HG02973 (cell line): ENCODE measurements at regions not wholly inside any gene's neighbourhood (a gene's known extent, or its start where the extent isn't known, plus 50 kb on each side); places are given as distances from the start of the nearest gene placed in this dataset.
"Not testable (repeated sequence)": the region's sequence is repeated elsewhere in the genome, so short reads cannot be mapped to it uniquely, and the experiment has no call there.

ENCODE experiments used
- ATAC-seq: cut with Tn5 transposase; IDR thresholded peaks from one replicate; pipeline ENCODE4 v1.9.1; 2021; ENCODE audit warnings: moderate library complexity; ENCODE audit not compliant: unreplicated experiment

DNA sequence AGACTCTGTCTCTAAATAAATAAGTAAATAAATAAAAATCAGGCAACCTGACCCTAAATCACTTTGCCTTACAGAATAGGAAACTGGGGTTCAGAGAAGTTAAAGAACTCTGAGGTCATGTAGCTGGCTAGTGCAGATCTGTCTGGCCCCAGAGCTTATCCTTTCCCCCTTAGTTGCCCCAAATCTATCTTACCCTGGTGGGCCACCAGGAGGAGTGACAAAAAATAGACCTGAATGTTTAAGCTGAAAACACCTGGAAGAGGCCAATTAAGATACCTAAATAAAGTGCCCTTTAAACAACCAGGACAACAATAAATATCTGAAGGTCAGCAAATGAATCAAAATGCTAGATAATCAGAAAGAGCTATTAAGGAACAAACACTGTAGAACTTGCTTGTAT is 59.7 kb downstream of the TEX35 start:
- no peak for ATAC-seq

DNA sequence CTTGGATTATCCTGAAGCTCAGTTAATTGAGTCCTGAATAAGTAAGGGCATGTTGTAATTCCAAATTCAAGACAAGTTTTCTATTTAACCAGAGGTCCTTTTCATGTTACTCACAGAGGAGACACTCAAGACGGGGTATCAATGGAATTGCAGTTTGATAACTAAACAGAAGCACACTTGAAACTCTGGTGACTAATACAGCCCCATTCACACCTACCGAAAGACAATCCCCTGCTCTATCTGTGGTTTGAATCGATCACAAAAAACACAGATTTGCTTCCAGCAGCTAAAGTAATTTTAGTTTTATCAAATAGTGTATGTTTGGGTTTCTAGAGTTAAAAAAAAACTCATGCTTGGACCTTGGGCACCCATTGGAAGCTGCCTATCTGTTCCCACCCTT is 60.4 kb downstream of the TEX35 start:
- peak; percentile 63 for ATAC-seq

DNA sequence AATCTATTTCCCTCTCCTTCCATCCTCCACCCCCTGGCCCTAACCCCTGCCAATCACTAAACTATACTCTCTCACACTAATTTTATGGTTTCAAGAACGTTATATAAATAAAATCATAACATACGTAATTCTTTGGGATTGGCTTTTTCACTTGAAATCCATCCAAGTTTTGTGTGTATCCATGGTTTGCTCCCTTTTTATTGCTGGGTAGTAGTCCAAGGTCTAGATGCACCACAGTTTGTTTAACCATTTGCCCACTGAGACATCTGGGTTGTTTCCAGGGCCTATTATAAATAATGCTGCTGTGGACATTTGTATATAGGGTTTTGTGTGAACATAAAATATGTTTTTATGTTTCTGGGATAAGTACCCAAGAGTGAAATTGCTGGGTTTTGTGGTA is 61.4 kb downstream of the TEX35 start:
- no peak for ATAC-seq

- no peak for ATAC-seq
Observed at GRCh38 chr1:178575611-178576361, 62.9 kb downstream of the TEX35 start.

DNA sequence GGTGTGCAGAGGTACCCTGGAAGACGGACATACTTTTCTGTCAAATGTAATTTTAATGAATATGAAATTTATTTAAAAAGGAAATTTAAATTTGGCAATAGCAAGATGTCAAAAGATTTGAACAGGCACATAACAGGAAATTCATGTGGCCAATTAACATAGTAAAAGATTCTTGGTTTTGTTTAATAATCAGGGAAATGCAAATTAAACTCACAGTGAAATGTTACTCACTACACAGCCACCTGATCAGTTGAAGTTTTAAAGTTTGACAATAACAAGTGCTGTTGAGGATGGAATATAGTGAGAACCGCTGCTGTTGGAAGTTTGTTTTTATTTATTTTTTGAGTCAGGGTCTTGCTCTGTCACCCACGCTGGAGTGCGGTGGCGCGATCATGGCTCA is 63.9 kb downstream of the TEX35 start:
- no peak for ATAC-seq

DNA sequence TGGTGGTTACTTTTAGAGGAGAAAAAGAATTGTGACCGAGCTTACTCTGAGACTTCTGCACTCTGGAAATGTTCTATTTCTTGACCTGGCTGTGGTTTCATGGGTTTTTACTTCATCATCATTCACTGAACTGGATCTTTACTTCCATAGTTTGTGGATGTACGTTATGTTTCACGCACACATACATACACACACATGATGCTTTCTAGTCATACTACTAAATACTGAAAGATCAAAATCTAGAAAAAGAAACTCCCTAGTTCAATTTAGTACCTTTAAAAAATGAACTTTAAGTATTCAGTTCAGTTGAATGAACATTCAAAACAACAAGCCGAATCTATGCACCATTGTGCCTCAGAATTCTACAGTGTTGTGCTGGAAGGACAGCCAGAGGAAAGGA is 65.0 kb downstream of the TEX35 start:
- no peak for ATAC-seq

DNA sequence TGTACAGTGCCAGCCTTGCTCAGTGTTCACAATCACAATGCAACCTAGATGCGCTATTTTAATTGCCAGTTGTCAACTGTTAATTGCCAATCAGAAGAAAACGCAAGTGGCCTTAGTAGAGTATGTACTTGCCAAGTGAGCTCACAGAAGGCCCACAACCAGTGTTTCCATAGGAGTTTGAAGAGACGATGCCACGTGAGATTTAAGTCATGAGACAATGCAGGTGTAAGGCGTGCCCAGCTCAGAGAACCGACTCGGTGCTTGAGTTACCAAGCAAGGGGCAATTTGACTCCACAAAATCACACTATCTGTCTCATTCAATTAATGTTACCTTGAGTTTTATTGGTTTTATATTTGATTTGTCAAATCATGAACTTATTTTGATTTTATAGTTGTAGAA is 65.6 kb downstream of the TEX35 start:
- ATAC-seq, result no peak

GRCh38 chr1:178579095-178579494 is 66.2 kb downstream of the TEX35 start:
- ATAC-seq, result no peak

GRCh38 chr1:178579562-178579961 is 66.7 kb downstream of the TEX35 start:
- ATAC-seq, result peak; percentile 43

DNA sequence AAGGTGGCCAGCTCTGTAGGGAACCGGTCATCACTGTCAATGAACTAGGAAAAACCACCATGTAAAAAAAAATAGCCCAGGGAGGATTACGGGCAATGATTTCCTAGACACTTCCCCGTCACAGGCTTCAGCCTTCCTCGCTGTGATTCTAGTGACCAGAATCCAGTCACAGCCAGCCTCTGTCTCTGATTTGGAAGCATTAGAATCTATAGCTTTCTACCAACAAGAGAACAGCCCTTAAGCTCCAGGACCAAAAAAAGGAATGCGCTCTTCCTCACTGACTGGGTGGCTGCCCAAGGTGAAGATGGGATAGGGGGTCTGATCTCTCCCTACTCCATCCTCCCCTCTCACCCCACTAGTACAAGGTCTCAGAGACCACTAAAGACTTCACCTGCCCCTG is 67.2 kb downstream of the TEX35 start:
- ATAC-seq, result no peak

DNA sequence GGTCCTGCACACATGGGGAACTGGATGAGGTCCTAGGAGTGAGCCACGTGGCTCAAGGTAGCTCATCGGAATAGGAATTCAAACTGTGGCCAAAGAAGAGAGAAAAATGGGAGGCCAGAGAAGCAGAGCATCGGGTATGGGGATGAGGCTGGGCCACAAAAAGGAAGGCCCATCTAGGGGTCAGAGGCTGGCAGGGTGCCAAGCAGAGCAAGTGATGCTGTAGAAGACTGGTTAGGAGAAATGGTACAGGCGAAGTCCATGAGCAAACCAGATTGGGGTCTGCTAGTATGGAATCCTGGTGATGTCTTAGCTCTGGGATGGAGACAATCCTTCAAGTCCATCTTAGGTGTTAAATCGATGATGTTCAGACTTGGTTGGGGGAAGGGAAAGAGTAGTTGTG is 68.0 kb downstream of the TEX35 start:
- ATAC-seq, result no peak

GRCh38 chr1:178581351-178582303 is 68.7 kb downstream of the TEX35 start:
- ATAC-seq, result peak; percentile 67

GRCh38 chr1:178587096-178587495 is 74.2 kb downstream of the TEX35 start:
- ATAC-seq, result no peak

DNA sequence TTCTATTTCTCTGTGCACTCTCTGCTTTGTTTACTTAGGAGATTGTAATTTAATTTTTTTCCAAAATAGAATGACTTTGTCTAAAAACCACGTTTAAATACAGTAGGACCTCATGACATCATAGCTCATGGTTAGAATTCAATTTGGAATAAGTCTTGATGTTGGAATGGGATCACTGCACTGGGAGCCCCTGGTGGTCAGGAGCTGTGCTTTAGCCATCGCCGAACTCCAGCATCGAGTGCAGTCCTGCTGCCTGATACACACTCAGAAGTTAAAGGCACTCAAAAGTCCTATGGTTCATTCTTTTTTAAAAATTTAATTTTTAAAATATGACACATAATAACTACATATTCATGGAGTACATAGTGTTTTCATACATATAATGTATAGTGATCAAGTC is 75.1 kb downstream of the TEX35 start:
- no peak for ATAC-seq

DNA sequence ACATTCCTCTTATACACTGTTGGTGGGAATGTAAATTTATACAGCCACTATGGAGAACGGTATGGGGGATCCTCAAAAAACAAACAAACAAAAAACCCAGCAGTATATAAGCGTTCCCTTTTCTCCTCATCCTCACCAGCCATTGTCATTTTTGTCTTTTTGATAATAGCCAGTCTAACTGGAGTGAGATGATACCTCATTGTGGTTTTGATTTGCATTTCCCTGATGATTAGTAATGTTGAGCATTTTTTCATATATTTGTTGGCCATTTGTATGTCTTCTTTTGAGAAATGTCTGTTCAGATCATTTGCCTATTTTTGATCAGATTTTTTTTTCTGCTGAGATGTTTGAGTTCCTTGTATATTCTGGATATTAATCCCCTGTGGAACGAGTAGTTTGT is 76.1 kb downstream of the TEX35 start:
- ATAC-seq, result not testable (repeated sequence)

- not testable (repeated sequence) for ATAC-seq
Observed at GRCh38 chr1:178591811-178592210, 78.9 kb downstream of the TEX35 start.

DNA sequence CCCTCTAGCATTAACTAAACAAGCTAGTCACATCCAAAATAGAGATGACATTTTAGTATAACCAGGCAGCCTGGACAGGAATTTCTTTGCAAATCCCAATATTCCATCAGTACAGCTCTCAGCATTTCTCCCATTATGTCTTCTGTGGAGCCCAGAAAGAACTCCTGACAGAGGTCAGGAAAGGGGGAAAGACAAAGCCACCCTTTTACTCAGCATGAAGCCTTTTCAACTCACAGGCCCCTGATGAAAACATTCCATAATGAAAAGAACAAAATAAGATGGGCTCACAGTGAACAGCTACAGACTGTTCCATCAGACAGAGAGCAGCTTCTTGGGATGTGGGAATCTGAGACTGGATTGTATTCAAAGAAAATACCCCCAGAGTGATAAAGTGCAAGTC is 80.6 kb downstream of the TEX35 start:
- ATAC-seq, result no peak

DNA sequence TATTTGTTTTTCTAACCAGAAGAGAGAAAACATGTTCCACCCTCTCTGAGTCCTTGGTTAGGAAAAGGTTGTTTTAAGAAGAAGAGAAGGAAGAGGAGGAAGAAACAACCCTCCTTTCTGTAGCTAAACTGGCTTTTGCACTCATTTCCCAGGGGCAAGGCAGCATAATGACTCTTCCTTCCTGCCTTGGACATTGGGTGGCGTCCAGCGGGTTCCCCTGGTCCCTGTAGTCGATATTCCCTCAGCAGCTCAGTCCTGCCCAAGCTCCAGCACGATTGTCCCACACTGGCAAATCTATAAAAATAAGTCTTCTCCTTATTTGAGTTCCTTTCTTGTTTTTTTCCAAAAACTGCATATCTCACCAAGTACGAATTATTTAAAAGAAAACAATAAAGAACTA is 81.2 kb downstream of the TEX35 start:
- no peak for ATAC-seq

DNA sequence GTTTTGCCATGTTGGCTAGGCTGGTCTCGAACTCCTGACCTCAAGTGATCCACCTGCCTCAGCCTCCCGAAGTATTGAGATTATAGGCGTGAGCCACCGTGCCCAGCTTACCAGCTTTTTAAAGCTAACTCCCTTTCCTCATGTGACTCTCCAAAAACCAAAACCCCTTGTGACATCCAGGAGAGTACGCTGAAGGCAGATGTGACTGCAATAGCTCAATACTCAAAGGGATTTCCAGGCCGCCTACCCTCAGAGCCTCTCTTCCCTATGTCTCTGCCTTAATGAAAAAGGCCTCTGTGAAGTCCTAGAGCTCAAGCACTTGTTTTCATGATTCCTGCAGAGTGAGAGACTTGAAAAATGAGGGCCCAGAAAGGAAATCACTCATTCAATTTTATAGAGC is 82.6 kb downstream of the TEX35 start:
- no peak for ATAC-seq

DNA sequence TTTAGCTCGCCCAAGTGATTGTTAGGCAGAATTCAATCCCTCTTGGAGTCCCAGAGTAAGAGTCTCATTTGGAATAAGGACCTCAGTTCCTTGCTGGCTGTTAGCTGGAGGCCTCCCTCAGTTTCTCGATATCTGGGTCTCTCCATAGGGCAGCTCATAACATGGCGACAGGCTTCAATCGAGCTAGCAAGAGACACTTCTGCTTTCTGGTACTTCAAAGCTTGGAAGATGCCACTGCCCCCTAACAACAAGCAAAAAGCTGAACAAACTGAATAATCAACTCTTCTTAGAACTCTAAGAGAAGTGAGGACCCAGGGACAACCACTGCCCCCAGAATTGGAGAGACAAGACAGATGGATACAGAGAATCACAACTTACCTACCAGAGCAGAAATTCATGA is 86.2 kb downstream of the TEX35 start:
- ATAC-seq, result no peak

- no peak for ATAC-seq
Observed at GRCh38 chr1:178599745-178600144, 86.8 kb downstream of the TEX35 start.

DNA sequence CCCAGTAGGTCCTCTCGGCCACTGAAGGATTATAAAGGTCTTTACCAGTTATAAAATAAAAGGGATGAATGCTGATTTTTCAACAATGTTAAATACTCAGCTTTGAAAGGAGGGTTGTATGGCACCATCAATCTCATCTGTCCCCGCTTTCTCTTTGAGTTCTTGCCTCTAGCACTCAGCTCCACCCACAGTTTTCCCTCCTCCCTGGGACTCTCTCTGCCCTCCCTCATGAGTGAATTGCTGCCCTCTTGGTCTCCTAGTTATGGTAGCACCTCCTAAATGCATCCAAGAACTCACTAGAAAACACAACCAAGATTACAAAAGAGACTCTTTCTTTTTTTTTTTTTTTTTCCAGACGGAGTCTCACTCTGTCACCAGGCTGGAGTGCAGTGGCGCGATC is 91.0 kb downstream of the TEX35 start:
- no peak for ATAC-seq
